HEK293T (cell line): ENCODE measurements at regions not wholly inside any gene's neighbourhood (a gene's known extent, or its start where the extent isn't known, plus 50 kb on each side); places are given as distances from the start of the nearest gene placed in this dataset.

Experiments used
- CTCF ChIA-PET: fragments of 350-600 bp; formaldehyde crosslinking; extraction: SDS; loops from one replicate; lab custom pipeline; 2021; ENCODE audit warnings: antibody characterized with exemption, inconsistent platforms; lab: Yijun Ruan, JAX
- POLR2A ChIA-PET: fragments of 350-600 bp; formaldehyde crosslinking; extraction: SDS; loops from one replicate; lab custom pipeline; 2020; ENCODE audit warnings: antibody characterized with exemption, inconsistent platforms; lab: Yijun Ruan, JAX
- DNase-seq: peaks from one replicate; pipeline ENCODE4 v3.0.0; 2012; ENCODE audit warnings: mixed read lengths; ENCODE audit errors: extremely low spot score
- ARNT ChIP-seq: fragments of 450-650 bp; IDR thresholded peaks from 2 replicates; pipeline ENCODE4 v1.6.1; 2017; ENCODE audit warnings: mild to moderate bottlenecking
- BHLHE40 ChIP-seq: fragments of 450-650 bp; IDR thresholded peaks from 2 replicates; pipeline ENCODE4 v1.6.1; 2016; ENCODE audit warnings: mild to moderate bottlenecking, moderate library complexity, borderline replicate concordance
- CTBP1 ChIP-seq: fragments of 450-650 bp; IDR thresholded peaks from 2 replicates; pipeline ENCODE4 v1.6.1; 2016; ENCODE audit warnings: borderline replicate concordance
- ELF4 ChIP-seq: fragments of 450-650 bp; IDR thresholded peaks from 2 replicates; pipeline ENCODE4 v1.6.1; 2017; ENCODE audit warnings: antibody characterized with exemption
- FOXA1 ChIP-seq: fragments of 450-650 bp; IDR thresholded peaks from 2 replicates; pipeline ENCODE4 v1.6.1; 2016; ENCODE audit warnings: mild to moderate bottlenecking
- FOXK2 ChIP-seq: fragments of 450-650 bp; IDR thresholded peaks from 2 replicates; pipeline ENCODE4 v1.6.1; 2016; ENCODE audit warnings: mild to moderate bottlenecking
- FOXM1 ChIP-seq: fragments of 450-650 bp; IDR thresholded peaks from 2 replicates; pipeline ENCODE4 v1.6.1; 2017; ENCODE audit warnings: mild to moderate bottlenecking, borderline replicate concordance
- HDGF ChIP-seq: fragments of 450-650 bp; IDR thresholded peaks from 2 replicates; pipeline ENCODE4 v1.6.1; 2017; ENCODE audit warnings: antibody characterized with exemption, borderline replicate concordance
- L3MBTL2 ChIP-seq: fragments of 450-650 bp; conservative IDR thresholded peaks from 2 replicates; pipeline ENCODE4 v1.6.1; 2016; ENCODE audit warnings: mild to moderate bottlenecking
- LEF1 ChIP-seq: fragments of 450-650 bp; IDR thresholded peaks from 2 replicates; pipeline ENCODE4 v1.6.1; 2017; ENCODE audit warnings: mild to moderate bottlenecking, borderline replicate concordance
- NFRKB ChIP-seq: fragments of 450-650 bp; IDR thresholded peaks from 2 replicates; pipeline ENCODE4 v1.6.1; 2016; ENCODE audit warnings: mild to moderate bottlenecking, moderate library complexity
- PKNOX1 ChIP-seq: fragments of 450-650 bp; IDR thresholded peaks from 2 replicates; pipeline ENCODE4 v1.6.1; 2016
- SP1 ChIP-seq: fragments of 450-650 bp; IDR thresholded peaks from 2 replicates; pipeline ENCODE4 v1.6.1; 2017
- SUZ12 ChIP-seq: fragments of 450-650 bp; IDR thresholded peaks from 2 replicates; pipeline ENCODE4 v1.6.1; 2016; ENCODE audit warnings: mild to moderate bottlenecking
- TARDBP ChIP-seq: fragments of 450-650 bp; IDR thresholded peaks from 2 replicates; pipeline ENCODE4 v1.6.1; 2016
- ZNF384 ChIP-seq: fragments of 450-650 bp; IDR thresholded peaks from 2 replicates; pipeline ENCODE4 v1.6.1; 2016

GRCh38 chr1:79539001-79539400 lies 532.5 kb upstream of the ADGRL4 start:
- TF ChIP-seq FOXA1 (no peak), NFRKB (no peak), ELF4 (no peak), FOXK2 (no peak), ARNT (no peak), TARDBP (no peak), PKNOX1 (no peak), CTBP1 (no peak), HDGF (no peak)
- CTCF ChIA-PET = no interaction called here
- DNase-seq = no peak
- POLR2A ChIA-PET = no interaction called here

GRCh38 chr1:79532555-79532954 lies 526.0 kb upstream of the ADGRL4 start:
- no peak for DNase-seq
- TF ChIP-seq SP1 = no peak
- no peak for TF ChIP-seq CTBP1
- no peak for TF ChIP-seq FOXK2
- no peak for TF ChIP-seq ZNF384
- no peak for TF ChIP-seq TARDBP
- TF ChIP-seq HDGF = no peak
- no peak for TF ChIP-seq ELF4
- TF ChIP-seq ARNT = no peak
- no peak for TF ChIP-seq LEF1
- no peak for TF ChIP-seq NFRKB
- TF ChIP-seq FOXM1 = no peak
- TF ChIP-seq L3MBTL2 = no peak
- TF ChIP-seq SUZ12 = no peak
- TF ChIP-seq FOXA1 = no peak
- TF ChIP-seq PKNOX1 = no peak
- TF ChIP-seq BHLHE40 = no peak
- ChIA-PET CTCF (no interaction called here), POLR2A (no interaction called here)

- CTCF ChIA-PET = no interaction called here
- no peak for DNase-seq
- POLR2A ChIA-PET = no interaction called here
- TF ChIP-seq FOXA1 = no peak
These were observed 525.3 kb upstream of the ADGRL4 start for GRCh38 chr1:79531790-79532189.

GRCh38 chr1:79530476-79530875 lies 523.9 kb upstream of the ADGRL4 start:
- POLR2A ChIA-PET = no interaction called here
- no peak for DNase-seq
- CTCF ChIA-PET = no interaction called here
- TF ChIP-seq CTBP1 (no peak), ELF4 (no peak), TARDBP (no peak), LEF1 (no peak), PKNOX1 (no peak), BHLHE40 (no peak), SP1 (no peak), ARNT (no peak), NFRKB (no peak), SUZ12 (no peak)

DNA sequence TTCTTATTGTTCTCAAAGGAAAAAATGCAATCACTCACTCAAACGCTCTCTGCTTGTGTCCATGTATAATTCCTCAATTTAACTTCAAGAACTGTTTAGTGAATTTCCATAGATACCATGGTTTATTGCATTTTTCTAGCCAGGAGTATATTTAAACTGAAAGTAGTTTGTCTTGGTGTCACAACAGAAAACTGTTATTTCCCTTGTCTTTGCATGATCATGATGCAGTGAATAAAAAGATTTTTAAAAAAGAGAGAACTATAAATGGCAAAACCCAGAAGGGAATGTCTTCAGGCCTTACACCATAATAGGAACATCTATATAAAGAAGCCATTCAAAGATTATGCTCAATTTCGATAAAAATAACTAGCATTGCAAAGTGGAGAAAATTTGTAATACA lies 523.5 kb upstream of the ADGRL4 start:
- TF ChIP-seq SP1 = no peak
- TF ChIP-seq NFRKB = no peak
- no peak for TF ChIP-seq FOXA1
- no peak for TF ChIP-seq SUZ12
- no peak for TF ChIP-seq TARDBP
- no peak for TF ChIP-seq CTBP1
- TF ChIP-seq L3MBTL2 = no peak
- TF ChIP-seq FOXM1 = no peak
- no peak for TF ChIP-seq PKNOX1
- TF ChIP-seq FOXK2 = no peak
- POLR2A ChIA-PET = no interaction called here

GRCh38 chr1:79524126-79524525 lies 517.6 kb upstream of the ADGRL4 start:
- POLR2A ChIA-PET = no interaction called here

More for the DNA sequence above, 523.5 kb upstream of the ADGRL4 start:
- CTCF ChIA-PET = no interaction called here
- DNase-seq = no peak

More at GRCh38 chr1:79524126-79524525, 517.6 kb upstream of the ADGRL4 start:
- DNase-seq = no peak
- CTCF ChIA-PET = no interaction called here
- TF ChIP-seq ZNF384 (no peak), ARNT (no peak), FOXK2 (no peak), TARDBP (no peak), L3MBTL2 (no peak), PKNOX1 (no peak), FOXM1 (no peak), CTBP1 (no peak), HDGF (no peak), LEF1 (no peak), ELF4 (no peak), NFRKB (no peak), BHLHE40 (no peak), SUZ12 (no peak), SP1 (no peak)
